ENCODE measurements at regions not wholly inside any gene's neighbourhood (a gene's known extent, or its start where the extent isn't known, plus 50 kb on each side); places are given as distances from the start of the nearest gene placed in this dataset.
"Not testable (repeated sequence)": the region's sequence is repeated elsewhere in the genome, so short reads cannot be mapped to it uniquely, and the experiment has no call there.

GRCh38 chr11:92046103-92046502, 178.5 kb upstream of the FAT3 start:
- no peak overlapping the region for H4K8ac ChIP-seq (ENCODE audit: low read length)
- H3K4ac ChIP-seq (ENCODE audit: low read depth in 1 of 2, low read length in 2 of 2), result no peak overlapping the region
- H2BK12ac ChIP-seq (ENCODE audit: low read length in 2 of 2), result no peak overlapping the region
- DNase-seq, result no peak
- no peak overlapping the region for H2AK5ac ChIP-seq (ENCODE audit: low read length, severe bottlenecking)
- no peak overlapping the region for H2BK15ac ChIP-seq (ENCODE audit: low read depth, poor library complexity, severe bottlenecking)
- H3K23ac ChIP-seq (ENCODE audit: low read length in 2 of 2), result no peak overlapping the region
- no peak overlapping the region for H4K91ac ChIP-seq (ENCODE audit: low read length)
- no peaks in the 10 kb centered on the region for H3K36me3 ChIP-seq (ENCODE audit: control insufficient read depth in 1 of 2, insufficient read depth in 2 of 2, low read depth in 1 of 2, low read length in 2 of 2)
- no peaks in the 10 kb centered on the region for H3K4me1 ChIP-seq (ENCODE audit: control insufficient read depth, insufficient read depth, low read depth, low read length)
- H2BK5ac ChIP-seq (ENCODE audit: low read depth, low read length, poor library complexity, severe bottlenecking), result no peak overlapping the region
- H3K9me3 ChIP-seq (ENCODE audit: control insufficient read depth, low read length), result no peaks in the 10 kb centered on the region
- no peak overlapping the region for H3K4me3 ChIP-seq (ENCODE audit: insufficient read depth in 1 of 2, low read depth in 1 of 2, low read length in 2 of 2)
- no peak overlapping the region for H3K27ac ChIP-seq (ENCODE audit: low read length, poor library complexity, severe bottlenecking)
- no peak overlapping the region for H2BK120ac ChIP-seq (ENCODE audit: low read depth, low read length)
- H3K79me1 ChIP-seq (replicated peaks; ENCODE audit: low read length, poor library complexity, severe bottlenecking), result no peaks in the 10 kb centered on the region
- H3K4me2 ChIP-seq (ENCODE audit: low read length, poor library complexity, severe bottlenecking), result no peak overlapping the region
- no peak overlapping the region for H3K9ac ChIP-seq (ENCODE audit: low read length)
- H3K14ac ChIP-seq (ENCODE audit: low read length in 2 of 2), result no peak overlapping the region
- no peaks in the 10 kb centered on the region for H3K27me3 ChIP-seq (ENCODE audit: control insufficient read depth in 1 of 2, insufficient read depth in 1 of 2, low read length in 2 of 2)
- H3K18ac ChIP-seq (ENCODE audit: low read depth in 1 of 2, low read length in 2 of 2), result no peak overlapping the region
- H2AFZ ChIP-seq (ENCODE audit: low read depth, low read length), result no peak overlapping the region

DNA sequence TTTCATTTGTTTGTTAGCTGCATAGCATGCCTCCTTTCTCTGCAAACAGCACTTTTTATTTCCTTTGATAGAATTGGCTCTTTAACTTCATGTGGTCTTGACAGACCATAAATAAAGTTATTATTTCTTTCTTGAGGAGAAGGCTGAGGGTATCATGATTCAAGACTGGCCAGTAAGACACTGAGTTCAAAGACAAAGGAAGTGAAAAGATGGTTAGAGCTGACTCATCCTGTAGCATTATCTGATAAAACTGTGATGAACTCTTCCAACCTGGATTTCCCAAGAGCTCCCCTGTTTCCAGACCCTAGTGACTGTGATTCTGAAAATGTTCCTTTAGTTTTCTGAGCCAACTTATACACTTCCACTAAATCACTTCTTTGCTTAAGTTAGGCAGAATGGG, 179.3 kb upstream of the FAT3 start:
- Histone ChIP-seq H3K4ac (ENCODE audit: low read depth in 1 of 2, low read length in 2 of 2) (no peak overlapping the region), H4K8ac (ENCODE audit: low read length) (no peak overlapping the region), H2BK5ac (ENCODE audit: low read depth, low read length, poor library complexity, severe bottlenecking) (no peak overlapping the region), H4K91ac (ENCODE audit: low read length) (no peak overlapping the region), H3K79me1 (replicated peaks; ENCODE audit: low read length, poor library complexity, severe bottlenecking) (no peaks in the 10 kb centered on the region), H3K27me3 (ENCODE audit: control insufficient read depth in 1 of 2, insufficient read depth in 1 of 2, low read length in 2 of 2) (no peaks in the 10 kb centered on the region), H3K18ac (ENCODE audit: low read depth in 1 of 2, low read length in 2 of 2) (no peak overlapping the region), H3K36me3 (ENCODE audit: control insufficient read depth in 1 of 2, insufficient read depth in 2 of 2, low read depth in 1 of 2, low read length in 2 of 2) (no peaks in the 10 kb centered on the region), H3K9me3 (ENCODE audit: control insufficient read depth, low read length) (no peaks in the 10 kb centered on the region), H2BK120ac (ENCODE audit: low read depth, low read length) (no peak overlapping the region), H3K4me3 (ENCODE audit: insufficient read depth in 1 of 2, low read depth in 1 of 2, low read length in 2 of 2) (no peak overlapping the region), H2BK15ac (ENCODE audit: low read depth, poor library complexity, severe bottlenecking) (no peak overlapping the region), H3K9ac (ENCODE audit: low read length) (no peak overlapping the region), H2BK12ac (ENCODE audit: low read length in 2 of 2) (no peak overlapping the region), H2AK5ac (ENCODE audit: low read length, severe bottlenecking) (no peak overlapping the region), H2AFZ (ENCODE audit: low read depth, low read length) (no peak overlapping the region), H3K14ac (ENCODE audit: low read length in 2 of 2) (no peak overlapping the region), H3K27ac (ENCODE audit: low read length, poor library complexity, severe bottlenecking) (no peak overlapping the region), H3K4me2 (ENCODE audit: low read length, poor library complexity, severe bottlenecking) (no peak overlapping the region), H3K23ac (ENCODE audit: low read length in 2 of 2) (no peak overlapping the region), H3K4me1 (ENCODE audit: control insufficient read depth, insufficient read depth, low read depth, low read length) (no peaks in the 10 kb centered on the region)
- DNase-seq, result no peak

- Histone ChIP-seq H2BK15ac (ENCODE audit: low read depth, poor library complexity, severe bottlenecking) (no peak overlapping the region), H3K4me2 (ENCODE audit: low read length, poor library complexity, severe bottlenecking) (no peak overlapping the region), H3K79me1 (replicated peaks; ENCODE audit: low read length, poor library complexity, severe bottlenecking) (no peaks in the 10 kb centered on the region), H3K23ac (ENCODE audit: low read length in 2 of 2) (no peak overlapping the region), H2BK5ac (ENCODE audit: low read depth, low read length, poor library complexity, severe bottlenecking) (no peak overlapping the region), H2AFZ (ENCODE audit: low read depth, low read length) (no peak overlapping the region), H3K9ac (ENCODE audit: low read length) (no peak overlapping the region), H3K36me3 (ENCODE audit: control insufficient read depth in 1 of 2, insufficient read depth in 2 of 2, low read depth in 1 of 2, low read length in 2 of 2) (no peaks in the 10 kb centered on the region), H2BK120ac (ENCODE audit: low read depth, low read length) (no peak overlapping the region), H4K8ac (ENCODE audit: low read length) (no peak overlapping the region), H3K27me3 (ENCODE audit: control insufficient read depth in 1 of 2, insufficient read depth in 1 of 2, low read length in 2 of 2) (no peaks in the 10 kb centered on the region), H4K91ac (ENCODE audit: low read length) (no peak overlapping the region), H3K14ac (ENCODE audit: low read length in 2 of 2) (no peak overlapping the region), H3K4me1 (ENCODE audit: control insufficient read depth, insufficient read depth, low read depth, low read length) (no peaks in the 10 kb centered on the region), H3K4ac (ENCODE audit: low read depth in 1 of 2, low read length in 2 of 2) (no peak overlapping the region), H3K4me3 (ENCODE audit: insufficient read depth in 1 of 2, low read depth in 1 of 2, low read length in 2 of 2) (no peak overlapping the region), H3K27ac (ENCODE audit: low read length, poor library complexity, severe bottlenecking) (no peak overlapping the region), H2AK5ac (ENCODE audit: low read length, severe bottlenecking) (no peak overlapping the region), H2BK12ac (ENCODE audit: low read length in 2 of 2) (no peak overlapping the region), H3K9me3 (ENCODE audit: control insufficient read depth, low read length) (no peaks in the 10 kb centered on the region), H3K18ac (ENCODE audit: low read depth in 1 of 2, low read length in 2 of 2) (no peak overlapping the region)
- DNase-seq, result no peak
- 80% methylated on average over 1 of the region's 1 CpG for WGBS
Measured at GRCh38 chr11:92035488-92035887, 189.1 kb upstream of the FAT3 start.

GRCh38 chr11:92027136-92027535, 197.5 kb upstream of the FAT3 start:
- not testable (repeated sequence) for H3K4me2 ChIP-seq (ENCODE audit: low read length, poor library complexity, severe bottlenecking); DNase-seq; H4K8ac ChIP-seq (ENCODE audit: low read length); H3K9me3 ChIP-seq (ENCODE audit: control insufficient read depth, low read length); H2AK5ac ChIP-seq (ENCODE audit: low read length, severe bottlenecking); H3K4me1 ChIP-seq (ENCODE audit: control insufficient read depth, insufficient read depth, low read depth, low read length); H3K79me1 ChIP-seq (replicated peaks; ENCODE audit: low read length, poor library complexity, severe bottlenecking); H2BK120ac ChIP-seq (ENCODE audit: low read depth, low read length); H2BK12ac ChIP-seq (ENCODE audit: low read length in 2 of 2); H3K23ac ChIP-seq (ENCODE audit: low read length in 2 of 2); H3K18ac ChIP-seq (ENCODE audit: low read depth in 1 of 2, low read length in 2 of 2); H3K27ac ChIP-seq (ENCODE audit: low read length, poor library complexity, severe bottlenecking); H3K14ac ChIP-seq (ENCODE audit: low read length in 2 of 2); H3K9ac ChIP-seq (ENCODE audit: low read length); H3K27me3 ChIP-seq (ENCODE audit: control insufficient read depth in 1 of 2, insufficient read depth in 1 of 2, low read length in 2 of 2); H3K4ac ChIP-seq (ENCODE audit: low read depth in 1 of 2, low read length in 2 of 2); H2BK15ac ChIP-seq (ENCODE audit: low read depth, poor library complexity, severe bottlenecking); H2AFZ ChIP-seq (ENCODE audit: low read depth, low read length); H3K4me3 ChIP-seq (ENCODE audit: insufficient read depth in 1 of 2, low read depth in 1 of 2, low read length in 2 of 2); H4K91ac ChIP-seq (ENCODE audit: low read length); H2BK5ac ChIP-seq (ENCODE audit: low read depth, low read length, poor library complexity, severe bottlenecking); H3K36me3 ChIP-seq (ENCODE audit: control insufficient read depth in 1 of 2, insufficient read depth in 2 of 2, low read depth in 1 of 2, low read length in 2 of 2)
- WGBS, result 66% methylated on average over 16 of the region's 16 CpGs

All from mesenchymal stem cell (in vitro differentiated cells and primary cell).